ENCODE measurements at regions not wholly inside any gene's neighbourhood (a gene's known extent, or its start where the extent isn't known, plus 50 kb on each side); places are given as distances from the start of the nearest gene placed in this dataset.

- DNase-seq (ENCODE audit: low read depth in 2 of 2), result no peak
Measured at GRCh38 chr16:86363836-86364618, 146.3 kb upstream of the FOXF1 start.

GRCh38 chr16:86364653-86365380 is 145.5 kb upstream of the FOXF1 start:
- DNase-seq (ENCODE audit: low read depth in 2 of 2), result no peak

- no peak for DNase-seq (ENCODE audit: low read depth in 2 of 2)
Measured at GRCh38 chr16:86365513-86366273, 144.6 kb upstream of the FOXF1 start.

- DNase-seq (ENCODE audit: low read depth in 2 of 2), result no peak
Measured at GRCh38 chr16:86366481-86366880, 143.8 kb upstream of the FOXF1 start.

GRCh38 chr16:86367291-86368072 is 142.8 kb upstream of the FOXF1 start:
- DNase-seq (ENCODE audit: low read depth in 2 of 2), result no peak

- DNase-seq (ENCODE audit: low read depth in 2 of 2), result no peak
Measured at GRCh38 chr16:86368261-86368660, 142.1 kb upstream of the FOXF1 start.

- DNase-seq (ENCODE audit: low read depth in 2 of 2), result no peak
Measured at GRCh38 chr16:86370062-86370461, 140.3 kb upstream of the FOXF1 start.

GRCh38 chr16:86371083-86371803 is 139.1 kb upstream of the FOXF1 start:
- no peak for DNase-seq (ENCODE audit: low read depth in 2 of 2)

- no peak for DNase-seq (ENCODE audit: low read depth in 2 of 2)
Measured at GRCh38 chr16:86372193-86372592, 138.1 kb upstream of the FOXF1 start.

- no peak for DNase-seq (ENCODE audit: low read depth in 2 of 2)
Measured at GRCh38 chr16:86373276-86373901, 136.9 kb upstream of the FOXF1 start.

GRCh38 chr16:86374603-86375130 is 135.7 kb upstream of the FOXF1 start:
- DNase-seq (ENCODE audit: low read depth in 2 of 2), result no peak

GRCh38 chr16:86375364-86375763 is 135.0 kb upstream of the FOXF1 start:
- DNase-seq (ENCODE audit: low read depth in 2 of 2), result no peak

GRCh38 chr16:86375851-86376250 is 134.5 kb upstream of the FOXF1 start:
- DNase-seq (ENCODE audit: low read depth in 2 of 2), result no peak

- no peak for DNase-seq (ENCODE audit: low read depth in 2 of 2)
Measured at GRCh38 chr16:86376837-86377236, 133.5 kb upstream of the FOXF1 start.

- DNase-seq (ENCODE audit: low read depth in 2 of 2), result no peak
Measured at GRCh38 chr16:86377251-86378022, 132.9 kb upstream of the FOXF1 start.

GRCh38 chr16:86378128-86378527 is 132.2 kb upstream of the FOXF1 start:
- no peak for DNase-seq (ENCODE audit: low read depth in 2 of 2)

- no peak for DNase-seq (ENCODE audit: low read depth in 2 of 2)
Measured at GRCh38 chr16:86378831-86379504, 131.4 kb upstream of the FOXF1 start.

- no peak for DNase-seq (ENCODE audit: low read depth in 2 of 2)
Measured at GRCh38 chr16:86379505-86379846, 130.9 kb upstream of the FOXF1 start.

GRCh38 chr16:86380030-86380429 is 130.3 kb upstream of the FOXF1 start:
- DNase-seq (ENCODE audit: low read depth in 2 of 2), result no peak
